Transverse colon (tissue), 3 donors: ENCODE measurements at regions not wholly inside any gene's neighbourhood (a gene's known extent, or its start where the extent isn't known, plus 50 kb on each side); places are given as distances from the start of the nearest gene placed in this dataset.

ENCODE experiments used
- CTCF ChIP-seq, 5 experiments: fragments of 200-600 bp in 3 of 5; fragments of 450-650 bp in 2 of 5; sonication (generic) in 3 of 5; IDR thresholded peaks; 1 replicate in 2 of 5; 2 replicates in 3 of 5; pipeline ENCODE4 v1.5.1; 2016 to 2017; ENCODE audit warnings: antibody characterized with exemption in 5 of 5, inconsistent platforms in 3 of 5, mild to moderate bottlenecking in 2 of 5, moderate library complexity in 1 of 5
- EP300 ChIP-seq: sonication (generic); formaldehyde crosslinking; IDR thresholded peaks from one replicate; pipeline ENCODE4 v1.6.1; 2017; ENCODE audit warnings: antibody characterized with exemption, low read depth
- POLR2A ChIP-seq: fragments of 450-650 bp; IDR thresholded peaks from one replicate; pipeline ENCODE4 v1.6.1; 2016; ENCODE audit warnings: antibody characterized with exemption, mild to moderate bottlenecking, moderate library complexity

DNA sequence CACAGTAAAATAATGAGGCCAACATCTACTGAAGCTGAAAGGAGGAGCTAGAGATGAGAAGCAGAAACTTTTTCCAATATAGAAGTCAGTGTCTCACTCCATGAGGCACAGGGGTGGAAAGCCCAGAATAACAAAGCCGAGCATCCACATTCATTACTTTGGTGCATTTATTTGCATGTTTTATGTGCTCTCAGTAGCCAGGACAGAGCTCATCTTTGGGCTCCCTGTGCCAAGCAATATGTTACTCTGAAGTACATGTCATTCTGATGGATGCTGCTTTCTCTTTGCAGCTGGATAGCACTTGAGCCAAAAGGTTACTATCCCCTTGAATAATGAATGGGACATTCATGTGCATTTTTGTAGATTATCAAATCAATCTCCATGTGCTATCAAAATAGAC lies 338.6 kb upstream of the SOX11 start:
- TF ChIP-seq EP300 = no peak
- no peak for TF ChIP-seq CTCF (IDR thresholded peaks at IDR 0.05)
- no peak for TF ChIP-seq POLR2A
